ENCODE measurements at regions not wholly inside any gene's neighbourhood (a gene's known extent, or its start where the extent isn't known, plus 50 kb on each side); places are given as distances from the start of the nearest gene placed in this dataset.
"Not testable (repeated sequence)": the region's sequence is repeated elsewhere in the genome, so short reads cannot be mapped to it uniquely, and the experiment has no call there.

GRCh38 chr13:71213252-71213821 is 653.7 kb downstream of the DACH1 start:
- DNase-seq: no peak

GRCh38 chr13:71210861-71211260 is 656.1 kb downstream of the DACH1 start:
- no peak for DNase-seq

- no peak for DNase-seq
Measured at GRCh38 chr13:71209217-71209616, 657.8 kb downstream of the DACH1 start.

- not testable (repeated sequence) for DNase-seq
Measured at GRCh38 chr13:71184583-71184982, 682.4 kb downstream of the DACH1 start.

GRCh38 chr13:71183352-71183751 is 683.7 kb downstream of the DACH1 start:
- not testable (repeated sequence) for DNase-seq

- no peak for DNase-seq
Measured at GRCh38 chr13:71171740-71172139, 695.3 kb downstream of the DACH1 start.

- DNase-seq: no peak
Measured at GRCh38 chr13:71169180-71169579, 697.8 kb downstream of the DACH1 start.

- no peak for DNase-seq
Measured at GRCh38 chr13:71156550-71156949, 710.5 kb downstream of the DACH1 start.

- DNase-seq: no peak
Measured at GRCh38 chr13:71149498-71150363, 717.3 kb downstream of the DACH1 start.

- DNase-seq: no peak
Measured at GRCh38 chr13:71149046-71149445, 718.0 kb downstream of the DACH1 start.

- no peak for DNase-seq
Measured at GRCh38 chr13:71148396-71148795, 718.6 kb downstream of the DACH1 start.

- no peak for DNase-seq
Measured at GRCh38 chr13:71144883-71145282, 722.1 kb downstream of the DACH1 start.

- no peak for DNase-seq
Measured at GRCh38 chr13:71137101-71137500, 729.9 kb downstream of the DACH1 start.

GRCh38 chr13:71124230-71124629 is 742.8 kb downstream of the DACH1 start:
- DNase-seq: no peak

- DNase-seq: no peak
Measured at GRCh38 chr13:71118779-71119364, 748.1 kb downstream of the DACH1 start.

GRCh38 chr13:71117920-71118319 is 749.1 kb downstream of the DACH1 start:
- no peak for DNase-seq

GRCh38 chr13:71115301-71115700 is 751.7 kb downstream of the DACH1 start:
- no peak for DNase-seq

- DNase-seq: no peak
Measured at GRCh38 chr13:71096421-71096820, 770.6 kb downstream of the DACH1 start.

GRCh38 chr13:71090990-71091389 is 776.0 kb downstream of the DACH1 start:
- DNase-seq: no peak

- no peak for DNase-seq
Measured at GRCh38 chr13:71089056-71089455, 777.9 kb downstream of the DACH1 start.

- no peak for DNase-seq
Measured at GRCh38 chr13:71087432-71087831, 779.6 kb downstream of the DACH1 start.

GRCh38 chr13:71087006-71087405 is 780.0 kb downstream of the DACH1 start:
- no peak for DNase-seq

GRCh38 chr13:71082631-71083030 is 784.4 kb downstream of the DACH1 start:
- DNase-seq: no peak

- no peak for DNase-seq
Measured at GRCh38 chr13:71079638-71080037, 787.4 kb downstream of the DACH1 start.

Measured in C1 segment of cervical spinal cord (tissue), 14 donors.